ENCODE measurements at regions not wholly inside any gene's neighbourhood (a gene's known extent, or its start where the extent isn't known, plus 50 kb on each side); places are given as distances from the start of the nearest gene placed in this dataset.

GRCh38 chr6:111990214-111990613, 63.7 kb upstream of the CCN6 start:
- Histone ChIP-seq H2AFZ (no peak overlapping the region), H3K4me1 (ENCODE audit: insufficient read depth) (peaks cover 3% of the 10 kb centered on the region; the same call in 1 of the 2 replicates), H3K4me2 (no peak overlapping the region), H3K27ac (ENCODE audit: low read depth) (no peak overlapping the region), H3K27me3 (ENCODE audit: insufficient read depth) (no peaks in the 10 kb centered on the region), H3K79me2 (replicated peaks; ENCODE audit: insufficient read depth) (no peaks in the 10 kb centered on the region), H3K4me3 (no peak overlapping the region), H3K36me3 (ENCODE audit: insufficient read depth) (no peaks in the 10 kb centered on the region; the same call in 1 of the 2 replicates), H3K9me2 (ENCODE audit: insufficient read depth) (peaks cover 26% of the 10 kb centered on the region), H4K20me1 (replicated peaks; ENCODE audit: insufficient read depth) (no peaks in the 10 kb centered on the region), H3F3A (replicated peaks; ENCODE audit: low read depth) (no peaks in the 10 kb centered on the region)
- peaks cover 2% of the 10 kb centered on the region for H3K27me3 Mint-ChIP-seq (ENCODE audit: insufficient read depth, low read depth, poor library complexity)
- H3K4me1 Mint-ChIP-seq: peaks cover 17% of the 10 kb centered on the region; the same call in 2 of the 3 replicates
- DNase-seq (ENCODE audit: low spot score) (no peak), ATAC-seq (no peak)
- no peak for TF ChIP-seq JUNB (IDR thresholded peaks at IDR 0.05; ENCODE audit: unreplicated experiment)
- no peak for TF ChIP-seq ZNF462 (CRISPR knock-in tag; IDR thresholded peaks at IDR 0.05)
- TF ChIP-seq ETS1 (IDR thresholded peaks at IDR 0.05): no peak
- TF ChIP-seq ZNF114 (CRISPR knock-in tag; IDR thresholded peaks at IDR 0.05): no peak
- no peak for TF ChIP-seq REST (IDR thresholded peaks at IDR 0.05; ENCODE audit: unreplicated experiment)
- no peak for TF ChIP-seq EZH2 (IDR thresholded peaks at IDR 0.05; ENCODE audit: low read depth, unreplicated experiment)
- no peak for TF ChIP-seq EZH2phosphoT487 (IDR thresholded peaks at IDR 0.05; ENCODE audit: unreplicated experiment)
- TF ChIP-seq ZNF331 (CRISPR knock-in tag; IDR thresholded peaks at IDR 0.05; ENCODE audit: low read depth): no peak
- TF ChIP-seq CREB1 (CRISPR knock-in tag; IDR thresholded peaks at IDR 0.05; ENCODE audit: low read depth): no peak
- no peak for TF ChIP-seq NANOG (IDR thresholded peaks at IDR 0.05; ENCODE audit: borderline replicate concordance)
- TF ChIP-seq STAT1 (IDR thresholded peaks at IDR 0.05; ENCODE audit: unreplicated experiment): no peak
- TF ChIP-seq POLR2AphosphoS5 (IDR thresholded peaks at IDR 0.05; ENCODE audit: low read depth): no peak
- no peak for TF ChIP-seq CTCF (conservative IDR thresholded peaks at IDR 0.05; ENCODE audit: low read depth in 2 of 2)
- H3K4me3 Mint-ChIP-seq: no peak overlapping the region
- peaks cover 16% of the 10 kb centered on the region; the same call in 2 of the 3 replicates for H3K36me3 Mint-ChIP-seq (ENCODE audit: low read depth)
- H3K9me3 Mint-ChIP-seq: peaks cover 15% of the 10 kb centered on the region
- H3K27ac Mint-ChIP-seq: no peak overlapping the region

Measured in GM23338 (cell line).